Brain microvascular endothelial cell (primary cell): ENCODE measurements at regions not wholly inside any gene's neighbourhood (a gene's known extent, or its start where the extent isn't known, plus 50 kb on each side); places are given as distances from the start of the nearest gene placed in this dataset.
"Not testable (repeated sequence)": the region's sequence is repeated elsewhere in the genome, so short reads cannot be mapped to it uniquely, and the experiment has no call there.

Experiments used
- DNase-seq: peaks from one replicate; pipeline ENCODE4 v3.0.0-alpha.2; 2020
- H3K27ac ChIP-seq: fragments of 250-450 bp; sonication (Bioruptor Pico); 2 replicates; pipeline ENCODE4 v1.5.1; 2020; ENCODE audit warnings: mild to moderate bottlenecking, moderate library complexity
- H3K27me3 ChIP-seq: fragments of 250-450 bp; sonication (Bioruptor Pico); replicated peaks from 2 replicates; pipeline ENCODE4 v1.5.1; 2020; ENCODE audit warnings: mild to moderate bottlenecking
- H3K36me3 ChIP-seq: fragments of 250-450 bp; sonication (Bioruptor Pico); replicated peaks from 2 replicates; pipeline ENCODE4 v1.5.1; 2020; ENCODE audit warnings: mild to moderate bottlenecking
- H3K4me3 ChIP-seq: 2 replicates; pipeline ENCODE4 v1.5.1; 2011; ENCODE audit warnings: low read depth, mild to moderate bottlenecking, control low read depth, low read length, moderate library complexity
- CTCF ChIP-seq: IDR thresholded peaks from 2 replicates; pipeline ENCODE4 v1.5.1; 2011; ENCODE audit warnings: low read depth, mild to moderate bottlenecking, moderate library complexity, low read length, control low read depth, inconsistent platforms; ENCODE audit errors: missing control alignments
- in situ Hi-C: cut with HindIII; loops from 2 replicates; pipeline ENCODE4 v1.10.0; 2017; ENCODE audit warnings: low sequenced_read_pairs, low pct_ligation_motif_present

- no peak for TF ChIP-seq CTCF
- Histone ChIP-seq H3K27me3 (no peaks in the 10 kb centered on the region), H3K27ac (no peak overlapping the region), H3K4me3 (no peak overlapping the region), H3K36me3 (no peaks in the 10 kb centered on the region)
- no peak for DNase-seq
- in situ Hi-C loops, result no loop called here
Measured at GRCh38 chr2:53212576-53212975, 555.0 kb upstream of the CHAC2 start.

GRCh38 chr2:53211201-53211774, 556.3 kb upstream of the CHAC2 start:
- DNase-seq, result no peak
- Histone ChIP-seq H3K27ac (no peak overlapping the region), H3K27me3 (no peaks in the 10 kb centered on the region), H3K36me3 (no peaks in the 10 kb centered on the region), H3K4me3 (no peak overlapping the region)
- in situ Hi-C loops, result no loop called here
- TF ChIP-seq CTCF, result no peak

- in situ Hi-C loops, result no loop called here
- H3K27me3 ChIP-seq, result no peaks in the 10 kb centered on the region
- TF ChIP-seq CTCF, result peak; percentile 55
- no peaks in the 10 kb centered on the region for H3K36me3 ChIP-seq
- no peak overlapping the region for H3K27ac ChIP-seq
- no peak overlapping the region for H3K4me3 ChIP-seq
- DNase-seq, result no peak
Measured at GRCh38 chr2:53210538-53210937, 557.1 kb upstream of the CHAC2 start.

- no peak overlapping the region for H3K27ac ChIP-seq
- H3K36me3 ChIP-seq, result no peaks in the 10 kb centered on the region
- H3K27me3 ChIP-seq, result no peaks in the 10 kb centered on the region
- H3K4me3 ChIP-seq, result no peak overlapping the region
- TF ChIP-seq CTCF, result no peak
- in situ Hi-C loops, result no loop called here
- DNase-seq, result no peak
Measured at GRCh38 chr2:53209679-53210458, 557.7 kb upstream of the CHAC2 start.

- Histone ChIP-seq H3K27ac (no peak overlapping the region), H3K36me3 (no peaks in the 10 kb centered on the region), H3K4me3 (no peak overlapping the region), H3K27me3 (no peaks in the 10 kb centered on the region)
- in situ Hi-C loops, result no loop called here
- no peak for TF ChIP-seq CTCF
- DNase-seq, result no peak
Measured at GRCh38 chr2:53208815-53209214, 558.8 kb upstream of the CHAC2 start.

- DNase-seq, result not testable (repeated sequence)
Measured at GRCh38 chr2:53206226-53206625, 561.4 kb upstream of the CHAC2 start.

More at GRCh38 chr2:53206226-53206625, 561.4 kb upstream of the CHAC2 start:
- H3K27me3 ChIP-seq, H3K36me3 ChIP-seq, H3K27ac ChIP-seq, H3K4me3 ChIP-seq, in situ Hi-C loops: not testable (repeated sequence)
